Hepatocyte (in vitro differentiated cells): ENCODE measurements at regions not wholly inside any gene's neighbourhood (a gene's known extent, or its start where the extent isn't known, plus 50 kb on each side); places are given as distances from the start of the nearest gene placed in this dataset.

Experiments used
- DNase-seq: peaks from one replicate; pipeline ENCODE4 v3.0.0-alpha.2; 2016; ENCODE audit warnings: low spot score
- H2AFZ ChIP-seq: fragments of 200-600 bp; sonication (generic); 2 replicates; pipeline ENCODE4 v1.6.0; 2016; ENCODE audit warnings: antibody characterized with exemption, mild to moderate bottlenecking
- H3K27ac ChIP-seq: fragments of 200-600 bp; sonication (generic); 2 replicates; pipeline ENCODE4 v1.5.1; 2016; ENCODE audit warnings: mild to moderate bottlenecking
- H3K27me3 ChIP-seq: fragments of 200-600 bp; sonication (generic); 2 replicates; pipeline ENCODE4 v1.6.1; 2016
- H3K36me3 ChIP-seq: fragments of 200-600 bp; sonication (generic); replicated peaks from 2 replicates; pipeline ENCODE4 v1.5.1; 2016; ENCODE audit warnings: low read depth; ENCODE audit not compliant: insufficient read depth
- H3K4me1 ChIP-seq: fragments of 200-600 bp; sonication (generic); 2 replicates; pipeline ENCODE4 v1.5.1; 2016; ENCODE audit warnings: mild to moderate bottlenecking, moderate library complexity; ENCODE audit not compliant: insufficient read depth
- H3K4me2 ChIP-seq: fragments of 200-600 bp; sonication (generic); 2 replicates; pipeline ENCODE4 v1.6.0; 2016
- H3K4me3 ChIP-seq: fragments of 200-600 bp; sonication (generic); 2 replicates; pipeline ENCODE4 v1.5.1; 2016; ENCODE audit warnings: mild to moderate bottlenecking
- H3K79me2 ChIP-seq: fragments of 200-600 bp; sonication (generic); 2 replicates; pipeline ENCODE4 v1.6.0; 2017; ENCODE audit warnings: mild to moderate bottlenecking
- H3K9me2 ChIP-seq: fragments of 200-600 bp; sonication (generic); replicated peaks from 2 replicates; pipeline ENCODE4 v1.6.0; 2017; ENCODE audit warnings: mild to moderate bottlenecking; ENCODE audit not compliant: insufficient read depth
- H3K9me3 ChIP-seq: fragments of 200-600 bp; sonication (generic); 2 replicates; pipeline ENCODE4 v1.5.1; 2016; ENCODE audit warnings: low read depth, mild to moderate bottlenecking
- H4K20me1 ChIP-seq: fragments of 200-600 bp; sonication (generic); 2 replicates; pipeline ENCODE4 v1.6.0; 2016; ENCODE audit warnings: mild to moderate bottlenecking; ENCODE audit not compliant: insufficient read depth, poor library complexity, severe bottlenecking
- CTCF ChIP-seq: fragments of 200-600 bp; sonication (generic); IDR thresholded peaks from 2 replicates; pipeline ENCODE4 v1.5.1; 2016; ENCODE audit warnings: antibody characterized with exemption, mild to moderate bottlenecking; ENCODE audit not compliant: poor library complexity
- EZH2 ChIP-seq: fragments of 200-600 bp; sonication (generic); IDR thresholded peaks from 2 replicates; pipeline ENCODE4 v1.6.1; 2016; ENCODE audit warnings: antibody characterized with exemption, mild to moderate bottlenecking, borderline replicate concordance
- EZH2phosphoT487 ChIP-seq: fragments of 200-600 bp; sonication (generic); IDR thresholded peaks from one replicate; pipeline ENCODE4 v1.6.1; 2018; ENCODE audit warnings: antibody characterized with exemption, mild to moderate bottlenecking, low read depth, moderate library complexity; ENCODE audit not compliant: unreplicated experiment, severe bottlenecking
- WGBS: methylation state at CpG from one replicate; pipeline ENCODE4 v1.1.6; 2016; ENCODE audit warnings: low lambda C conversion rate; ENCODE audit errors: missing lambda C conversion rate; 5-methylcytosine and 5-hydroxymethylcytosine counted together

GRCh38 chr1:83512373-83513193, 486.3 kb downstream of the TTLL7 start:
- no peaks in the 10 kb centered on the region for H3K9me3 ChIP-seq
- H3K9me2 ChIP-seq, result no peaks in the 10 kb centered on the region
- H3K27me3 ChIP-seq, result no peaks in the 10 kb centered on the region
- H3K36me3 ChIP-seq, result no peaks in the 10 kb centered on the region
- no peaks in the 10 kb centered on the region for H4K20me1 ChIP-seq
- 65% methylated on average over 2 of the region's 2 CpGs for WGBS
- no peaks in the 10 kb centered on the region for H3K79me2 ChIP-seq
- peaks cover 38% of the 10 kb centered on the region for H3K4me1 ChIP-seq
- no peak for DNase-seq
- TF ChIP-seq CTCF (no peak), EZH2phosphoT487 (no peak), EZH2 (no peak)
- H2AFZ ChIP-seq, result no peak overlapping the region
- H3K27ac ChIP-seq, result no peak overlapping the region
- H3K4me3 ChIP-seq, result no peak overlapping the region
- H3K4me2 ChIP-seq, result no peak overlapping the region

DNA sequence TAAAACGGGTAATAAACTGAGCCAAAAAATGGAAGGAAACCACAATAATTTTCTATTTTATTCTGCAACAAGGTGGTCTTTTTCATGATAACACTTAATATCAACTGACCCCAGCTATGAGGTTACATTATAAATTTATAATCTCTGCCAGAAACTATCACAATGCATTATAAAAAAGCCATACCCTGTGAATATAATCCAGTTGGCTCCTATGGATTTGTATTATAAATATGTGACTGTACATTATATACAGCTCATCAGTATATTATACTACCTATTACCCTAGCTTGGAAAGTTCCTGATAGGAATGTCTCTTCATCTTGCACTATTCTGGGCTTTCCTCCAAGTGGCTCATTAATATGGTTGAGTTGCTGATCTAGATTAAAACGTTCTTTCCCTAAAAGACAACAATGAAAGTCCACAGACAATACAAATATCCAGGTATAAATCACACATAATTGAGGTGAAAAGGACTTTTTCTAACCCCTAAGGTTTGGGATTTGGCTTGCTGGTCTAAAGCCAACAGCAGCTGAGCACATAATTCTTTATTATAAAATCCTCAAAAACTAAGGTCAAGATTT, 487.7 kb downstream of the TTLL7 start:
- H3K27ac ChIP-seq, result no peak overlapping the region
- H3K27me3 ChIP-seq, result no peaks in the 10 kb centered on the region
- no peaks in the 10 kb centered on the region for H3K9me2 ChIP-seq
- no peak for DNase-seq
- WGBS, result 80% methylated on average over 2 of the region's 2 CpGs
- TF ChIP-seq CTCF, result no peak
- TF ChIP-seq EZH2phosphoT487, result no peak
- TF ChIP-seq EZH2, result no peak
- H3K4me1 ChIP-seq, result peaks cover 38% of the 10 kb centered on the region
- H4K20me1 ChIP-seq, result no peaks in the 10 kb centered on the region
- no peaks in the 10 kb centered on the region for H3K9me3 ChIP-seq
- no peaks in the 10 kb centered on the region for H3K36me3 ChIP-seq
- H3K4me2 ChIP-seq, result no peak overlapping the region
- no peak overlapping the region for H2AFZ ChIP-seq
- H3K79me2 ChIP-seq, result no peaks in the 10 kb centered on the region
- H3K4me3 ChIP-seq, result no peak overlapping the region

DNA sequence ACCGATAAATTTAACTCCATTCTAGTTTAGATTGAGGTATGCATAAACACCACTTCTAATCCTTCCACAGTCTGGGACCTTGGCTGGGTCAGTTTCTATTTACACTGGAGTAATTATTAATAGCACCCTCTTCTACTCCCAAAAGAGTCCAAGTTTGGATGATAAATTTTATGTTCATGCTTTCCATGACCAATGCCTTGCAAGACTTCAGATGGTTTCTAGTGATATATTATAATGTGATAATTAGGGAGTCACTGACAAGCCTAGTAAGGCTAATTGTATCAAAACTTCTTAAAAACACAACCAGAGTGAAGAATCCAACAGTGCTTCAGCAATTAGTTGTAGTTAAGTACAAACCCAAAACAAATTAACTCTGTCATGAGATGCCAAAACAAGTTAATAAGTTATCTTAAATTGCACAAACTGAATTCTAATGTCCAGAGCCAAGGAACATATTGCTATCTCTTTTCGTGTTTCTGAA, 489.6 kb downstream of the TTLL7 start:
- no peaks in the 10 kb centered on the region for H3K9me2 ChIP-seq
- TF ChIP-seq EZH2, result no peak
- no peak for TF ChIP-seq EZH2phosphoT487
- no peak for TF ChIP-seq CTCF
- H3K4me1 ChIP-seq, result peaks cover 33% of the 10 kb centered on the region
- H3K27ac ChIP-seq, result peak overlapping the region; percentile 54
- H3K27me3 ChIP-seq, result no peaks in the 10 kb centered on the region
- H2AFZ ChIP-seq, result no peak overlapping the region
- no peaks in the 10 kb centered on the region for H4K20me1 ChIP-seq
- no peak overlapping the region for H3K4me3 ChIP-seq
- no peaks in the 10 kb centered on the region for H3K79me2 ChIP-seq
- WGBS, result 43% methylated on average over 2 of the region's 2 CpGs
- H3K36me3 ChIP-seq, result no peaks in the 10 kb centered on the region
- no peaks in the 10 kb centered on the region for H3K9me3 ChIP-seq
- H3K4me2 ChIP-seq, result peak overlapping the region; percentile 43
- DNase-seq, result no peak
